Upper lobe of left lung (tissue), 6 donors: ENCODE measurements at regions not wholly inside any gene's neighbourhood (a gene's known extent, or its start where the extent isn't known, plus 50 kb on each side); places are given as distances from the start of the nearest gene placed in this dataset.

ENCODE experiments used
- ATAC-seq, 2 donors: fragments of 200-7000 bp; cut with Tn5 transposase; one replicate each; pipeline ENCODE4 v1.9.1; 2022; ENCODE audit warnings: mild to moderate bottlenecking in 2 of 2, moderate library complexity in 2 of 2; ENCODE audit not compliant: low FRiP score in 2 of 2
- DNase-seq, 2 donors: peaks; one replicate each; pipeline ENCODE4 v3.0.0-alpha.2; 2019 to 2020
- H3K27ac ChIP-seq, 4 donors: fragments of 200-600 bp; sonication (generic); one replicate each; pipeline ENCODE4 v1.5.1; 2016 to 2019
- H3K27me3 ChIP-seq, 4 donors: fragments of 200-600 bp; sonication (generic); one replicate each; pipeline ENCODE4 v1.5.1; 2017 to 2019
- H3K36me3 ChIP-seq, 4 donors: fragments of 200-600 bp; sonication (generic); one replicate each; pipeline ENCODE4 v1.5.1; 2016 to 2019
- H3K4me1 ChIP-seq, 4 donors: fragments of 200-600 bp; sonication (generic); one replicate each; pipeline ENCODE4 v1.5.1; 2018 to 2019
- H3K4me3 ChIP-seq, 4 donors: fragments of 200-600 bp; sonication (generic); one replicate each; pipeline ENCODE4 v1.5.1; 2017 to 2019; ENCODE audit warnings: mild to moderate bottlenecking in 2 of 4, moderate library complexity in 1 of 4
- H3K9me3 ChIP-seq, 4 donors: fragments of 200-600 bp; sonication (generic); one replicate each; pipeline ENCODE4 v1.5.1; 2018 to 2019
- CTCF ChIP-seq, 6 experiments: fragments of 450-650 bp in 4 of 6; fragments of 200-600 bp in 2 of 6; sonication (generic) in 2 of 6; IDR thresholded peaks; one replicate each; pipeline ENCODE4 v1.5.1; 2016 to 2019; ENCODE audit warnings: antibody characterized with exemption in 6 of 6
- EP300 ChIP-seq, 4 donors: sonication (generic); formaldehyde crosslinking; IDR thresholded peaks; one replicate each; pipeline ENCODE4 v1.5.1; 2017; ENCODE audit warnings: antibody characterized with exemption in 4 of 4, control low read depth in 2 of 4
- POLR2A ChIP-seq, 4 donors: fragments of 450-650 bp; IDR thresholded peaks; one replicate each; pipeline ENCODE4 v1.5.1; 2016 to 2017; ENCODE audit warnings: antibody characterized with exemption in 4 of 4, mild to moderate bottlenecking in 2 of 4
- POLR2AphosphoS5 ChIP-seq, 2 donors: sonication (generic); formaldehyde crosslinking; IDR thresholded peaks; one replicate each; pipeline ENCODE4 v1.5.1; 2017; ENCODE audit warnings: antibody characterized with exemption in 2 of 2
- WGBS, 2 donors: methylation state at CpG; one replicate each; pipeline ENCODE4 v1.1.5; 2017 to 2018; 5-methylcytosine and 5-hydroxymethylcytosine counted together
- donor health status: DM: no; HTN: no; CAD: no; lungs with moderate emphysema.
- donor health status: DM: no; HTN: yes; CAD: no; lungs with severe emphysema.

DNA sequence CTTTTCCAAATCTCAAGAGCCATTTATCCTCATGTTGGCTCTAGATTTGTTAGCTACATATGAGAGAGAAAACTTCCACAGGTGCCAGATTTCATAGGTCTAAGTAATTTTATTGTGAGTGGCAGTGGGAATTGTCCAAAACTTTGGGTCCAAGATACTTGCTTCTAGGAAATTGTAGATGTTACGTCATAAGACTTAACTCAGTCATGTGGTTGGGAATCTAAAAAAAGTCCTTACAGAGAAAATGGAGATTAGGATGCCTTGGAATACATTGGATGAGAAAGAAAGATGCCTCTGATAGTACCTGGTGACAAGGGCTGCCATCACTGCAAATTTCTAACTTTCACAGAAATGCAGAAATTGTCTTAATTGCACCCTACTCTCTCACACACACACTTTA is 506.5 kb downstream of the C4orf33 start:
- WGBS, 2 donors = 86 to 100% methylated on average over 1 of the region's 1 CpG
- no peaks in the 10 kb centered on the region for H3K9me3 ChIP-seq
- peaks cover 0 to 4% (median 0%) of the 10 kb centered on the region in 4 donors for H3K4me1 ChIP-seq
- TF ChIP-seq POLR2A (IDR thresholded peaks at IDR 0.05) (no peak), POLR2AphosphoS5 (IDR thresholded peaks at IDR 0.05) (no peak), CTCF (IDR thresholded peaks at IDR 0.05) (no peak), EP300 (IDR thresholded peaks at IDR 0.05) (no peak)
- ATAC-seq (no peak), DNase-seq (no peak)
- H3K36me3 ChIP-seq = no peaks in the 10 kb centered on the region
- no peak overlapping the region for H3K4me3 ChIP-seq
- H3K27me3 ChIP-seq = no peaks in the 10 kb centered on the region
- no peak overlapping the region for H3K27ac ChIP-seq

- WGBS, 2 donors = 54 to 70% methylated on average over 4 of the region's 4 CpGs
- ATAC-seq = no peak
- H3K9me3 ChIP-seq = no peaks in the 10 kb centered on the region
- no peak overlapping the region for H3K4me3 ChIP-seq
- no peak for TF ChIP-seq POLR2AphosphoS5 (IDR thresholded peaks at IDR 0.05)
- no peak for TF ChIP-seq POLR2A (IDR thresholded peaks at IDR 0.05)
- no peak for TF ChIP-seq EP300 (IDR thresholded peaks at IDR 0.05)
- TF ChIP-seq CTCF (IDR thresholded peaks at IDR 0.05) = no peak
- no peak overlapping the region for H3K27ac ChIP-seq
- peaks cover 0 to 4% (median 0%) of the 10 kb centered on the region in 4 donors for H3K4me1 ChIP-seq
- no peak for DNase-seq
- no peaks in the 10 kb centered on the region for H3K27me3 ChIP-seq
- H3K36me3 ChIP-seq = no peaks in the 10 kb centered on the region
Measured at GRCh38 chr4:129603241-129603931, 507.4 kb downstream of the C4orf33 start.

- Histone ChIP-seq H3K27ac (no peak overlapping the region), H3K36me3 (no peaks in the 10 kb centered on the region), H3K27me3 (no peaks in the 10 kb centered on the region), H3K4me1 (peaks cover 0 to 4% (median 0%) of the 10 kb centered on the region in 4 donors), H3K9me3 (no peaks in the 10 kb centered on the region), H3K4me3 (no peak overlapping the region)
- TF ChIP-seq EP300 (IDR thresholded peaks at IDR 0.05) = no peak
- no peak for TF ChIP-seq POLR2AphosphoS5 (IDR thresholded peaks at IDR 0.05)
- TF ChIP-seq POLR2A (IDR thresholded peaks at IDR 0.05) = no peak
- TF ChIP-seq CTCF (IDR thresholded peaks at IDR 0.05) = no peak
- WGBS, 2 donors = 68 to 78% methylated on average over 1 of the region's 1 CpG
- no peak for ATAC-seq
- DNase-seq = no peak
Measured at GRCh38 chr4:129604632-129605255, 508.8 kb downstream of the C4orf33 start.

- Histone ChIP-seq H3K27me3 (no peaks in the 10 kb centered on the region), H3K4me1 (no peaks in the 10 kb centered on the region), H3K9me3 (no peaks in the 10 kb centered on the region), H3K4me3 (no peak overlapping the region), H3K27ac (no peak overlapping the region), H3K36me3 (no peaks in the 10 kb centered on the region)
- DNase-seq (no peak), ATAC-seq (no peak)
- 47 to 58% methylated on average over 3 of the region's 3 CpGs for WGBS, 2 donors
- TF ChIP-seq EP300 (IDR thresholded peaks at IDR 0.05) (no peak), POLR2A (IDR thresholded peaks at IDR 0.05) (no peak), POLR2AphosphoS5 (IDR thresholded peaks at IDR 0.05) (no peak), CTCF (IDR thresholded peaks at IDR 0.05) (no peak)
Measured at GRCh38 chr4:129614611-129615010, 518.7 kb downstream of the C4orf33 start.

DNA sequence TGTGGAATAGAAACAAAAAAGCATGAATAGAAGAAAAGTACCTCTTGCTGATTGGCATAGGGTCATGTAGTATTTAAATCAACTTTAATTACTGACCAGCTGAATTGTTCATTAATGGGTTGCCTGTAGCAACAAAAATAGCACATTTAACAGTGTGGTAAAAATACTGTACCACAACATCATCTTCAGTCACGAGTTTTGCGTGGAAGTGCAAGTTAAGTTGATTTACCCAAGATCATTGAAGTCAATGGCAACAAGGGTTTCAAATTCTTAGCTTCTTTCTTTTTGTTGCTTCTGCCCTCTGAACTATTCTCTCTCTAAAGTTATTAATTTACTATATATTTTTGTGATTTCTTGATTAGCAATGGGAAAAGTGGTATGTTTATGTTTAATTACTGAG is 526.6 kb downstream of the C4orf33 start:
- Histone ChIP-seq H3K4me1 (no peaks in the 10 kb centered on the region), H3K27me3 (no peaks in the 10 kb centered on the region), H3K4me3 (no peak overlapping the region), H3K9me3 (no peaks in the 10 kb centered on the region), H3K27ac (no peak overlapping the region), H3K36me3 (no peaks in the 10 kb centered on the region)
- WGBS, 2 donors = 78 to 82% methylated on average over 2 of the region's 2 CpGs
- no peak for TF ChIP-seq EP300 (IDR thresholded peaks at IDR 0.05)
- TF ChIP-seq POLR2A (IDR thresholded peaks at IDR 0.05) = no peak
- TF ChIP-seq CTCF (IDR thresholded peaks at IDR 0.05) = no peak
- no peak for TF ChIP-seq POLR2AphosphoS5 (IDR thresholded peaks at IDR 0.05)
- no peak for ATAC-seq
- no peak for DNase-seq
